Stimulated activated CD4-positive, alpha-beta T cell treated with anti-CD3 and anti-CD28 coated beads, Interleukin-4, amount 100 ng/mL, for 4 hours (primary cell): ENCODE measurements at regions not wholly inside any gene's neighbourhood (a gene's known extent, or its start where the extent isn't known, plus 50 kb on each side); places are given as distances from the start of the nearest gene placed in this dataset.
"Not testable (repeated sequence)": the region's sequence is repeated elsewhere in the genome, so short reads cannot be mapped to it uniquely, and the experiment has no call there.

Source experiments
- DNase-seq, 2 experiments: peaks; one replicate each; pipeline ENCODE4 v3.0.0-alpha.2; 2020

DNA sequence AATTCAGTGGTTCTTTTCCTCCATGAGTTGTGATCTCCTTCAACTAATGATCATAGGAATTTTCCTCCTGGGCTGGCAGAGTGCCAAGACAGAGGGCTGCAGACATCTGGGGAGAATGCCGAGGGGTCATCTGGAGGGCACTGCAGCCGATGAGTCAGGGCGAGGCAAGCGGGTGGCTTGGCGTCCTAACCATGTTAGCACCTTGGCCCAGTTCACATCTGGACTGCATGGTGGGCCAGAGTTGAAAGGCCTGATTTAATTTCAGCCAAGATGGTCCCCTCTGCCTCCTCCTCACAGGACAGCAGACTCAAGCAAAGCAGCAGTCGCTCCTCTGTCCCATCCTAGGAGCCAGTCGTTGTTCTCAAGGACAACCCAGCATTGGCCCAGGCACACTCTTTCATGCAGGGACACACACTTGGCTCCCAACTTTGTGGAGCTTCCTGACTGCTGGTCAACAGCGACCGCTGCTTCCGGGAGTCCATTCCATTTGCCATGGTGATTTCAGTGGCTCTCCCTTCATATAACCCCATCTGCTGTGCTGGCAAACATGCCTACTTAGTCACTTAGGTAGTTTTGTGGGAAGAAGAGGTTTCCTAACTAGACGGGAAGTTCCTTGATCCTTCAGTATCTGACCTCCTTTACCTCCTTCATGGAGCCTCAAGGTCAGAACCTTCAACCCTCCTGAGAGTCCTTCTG is 161.8 kb downstream of the TTC8 start:
- no peak for DNase-seq

- DNase-seq, result not testable (repeated sequence)
Observed at GRCh38 chr14:88986908-88987307, 162.5 kb downstream of the TTC8 start.

- no peak for DNase-seq
Observed at GRCh38 chr14:88987516-88987915, 163.1 kb downstream of the TTC8 start.

DNA sequence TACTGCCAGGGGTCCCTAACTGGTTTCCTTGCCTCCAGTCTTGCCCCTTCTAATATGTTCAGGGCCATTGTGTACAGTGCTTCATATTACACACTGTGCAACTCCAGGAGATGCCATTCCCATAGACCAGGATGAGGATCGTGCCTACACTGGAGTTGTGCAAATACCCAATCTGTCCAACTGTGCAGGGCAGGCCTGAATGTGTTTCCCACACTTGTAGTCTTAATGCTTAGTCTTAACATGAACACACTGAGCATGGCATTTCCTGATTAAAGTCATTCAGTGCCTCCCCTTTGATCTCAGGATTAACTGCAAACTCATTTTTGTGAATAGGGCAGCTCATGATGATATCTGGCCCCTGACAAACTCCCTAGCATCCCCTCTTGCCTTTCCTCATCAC is 165.5 kb downstream of the TTC8 start:
- no peak for DNase-seq

GRCh38 chr14:88990856-88991255 is 166.4 kb downstream of the TTC8 start:
- no peak for DNase-seq

DNA sequence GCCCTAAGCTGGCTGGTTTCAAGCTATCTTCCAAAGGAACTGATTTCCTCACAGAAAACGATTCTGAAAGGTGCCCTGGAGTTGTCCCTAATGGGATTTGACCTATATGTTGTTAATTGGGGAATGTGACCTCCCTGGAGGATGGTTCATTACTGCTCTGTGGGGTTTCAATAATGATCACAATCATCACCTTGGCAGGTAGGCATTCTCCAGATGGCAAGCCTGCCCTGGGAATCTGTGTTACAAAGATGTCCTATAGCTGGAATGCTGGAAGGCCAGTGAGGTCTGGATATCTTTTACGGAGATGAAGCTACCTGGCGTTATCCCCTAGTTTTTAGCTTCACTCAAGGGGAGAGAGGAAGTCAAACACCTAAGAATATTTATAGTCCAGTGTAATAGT is 167.6 kb downstream of the TTC8 start:
- DNase-seq, result no peak

- no peak for DNase-seq
Observed at GRCh38 chr14:88993946-88994345, 169.5 kb downstream of the TTC8 start.

DNA sequence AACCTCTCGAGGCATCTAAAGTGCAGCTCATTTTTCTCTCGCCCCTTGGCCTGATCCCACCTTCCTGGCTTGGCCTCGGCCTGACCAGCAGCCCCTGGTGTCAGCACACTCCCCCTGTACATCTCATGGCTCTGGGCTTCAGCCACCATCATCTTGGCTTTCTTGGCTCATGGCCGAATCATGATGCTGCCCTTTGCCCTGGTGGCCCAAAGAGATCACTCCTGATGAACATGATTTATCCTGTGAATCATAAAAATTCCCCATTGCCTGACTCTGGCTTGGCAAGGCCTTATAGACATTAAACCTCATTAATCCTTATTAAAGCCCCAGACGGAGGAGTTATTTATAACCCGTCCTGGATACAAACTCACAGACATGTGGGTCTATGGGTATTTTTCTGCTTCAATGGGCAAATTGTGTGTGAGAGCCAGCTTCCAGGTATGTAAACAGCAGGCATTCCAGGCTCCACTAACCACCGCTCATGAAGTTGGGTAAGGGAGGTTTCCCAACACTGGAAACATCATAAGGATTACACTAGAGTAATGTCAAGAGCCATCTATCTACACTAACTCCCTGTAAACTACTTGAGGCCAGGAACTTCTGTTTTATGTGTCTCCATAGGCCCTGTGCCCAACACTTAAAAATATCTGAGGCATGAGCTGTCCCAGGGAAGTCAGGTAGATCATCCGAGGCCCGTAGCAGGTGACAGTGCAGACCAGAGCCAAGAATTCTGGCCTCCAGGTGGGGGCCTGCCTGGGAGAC is 171.2 kb downstream of the TTC8 start:
- no peak for DNase-seq

GRCh38 chr14:88998027-88998426 is 173.6 kb downstream of the TTC8 start:
- DNase-seq, result no peak

GRCh38 chr14:88999137-88999536 is 174.7 kb downstream of the TTC8 start:
- DNase-seq, result no peak

DNA sequence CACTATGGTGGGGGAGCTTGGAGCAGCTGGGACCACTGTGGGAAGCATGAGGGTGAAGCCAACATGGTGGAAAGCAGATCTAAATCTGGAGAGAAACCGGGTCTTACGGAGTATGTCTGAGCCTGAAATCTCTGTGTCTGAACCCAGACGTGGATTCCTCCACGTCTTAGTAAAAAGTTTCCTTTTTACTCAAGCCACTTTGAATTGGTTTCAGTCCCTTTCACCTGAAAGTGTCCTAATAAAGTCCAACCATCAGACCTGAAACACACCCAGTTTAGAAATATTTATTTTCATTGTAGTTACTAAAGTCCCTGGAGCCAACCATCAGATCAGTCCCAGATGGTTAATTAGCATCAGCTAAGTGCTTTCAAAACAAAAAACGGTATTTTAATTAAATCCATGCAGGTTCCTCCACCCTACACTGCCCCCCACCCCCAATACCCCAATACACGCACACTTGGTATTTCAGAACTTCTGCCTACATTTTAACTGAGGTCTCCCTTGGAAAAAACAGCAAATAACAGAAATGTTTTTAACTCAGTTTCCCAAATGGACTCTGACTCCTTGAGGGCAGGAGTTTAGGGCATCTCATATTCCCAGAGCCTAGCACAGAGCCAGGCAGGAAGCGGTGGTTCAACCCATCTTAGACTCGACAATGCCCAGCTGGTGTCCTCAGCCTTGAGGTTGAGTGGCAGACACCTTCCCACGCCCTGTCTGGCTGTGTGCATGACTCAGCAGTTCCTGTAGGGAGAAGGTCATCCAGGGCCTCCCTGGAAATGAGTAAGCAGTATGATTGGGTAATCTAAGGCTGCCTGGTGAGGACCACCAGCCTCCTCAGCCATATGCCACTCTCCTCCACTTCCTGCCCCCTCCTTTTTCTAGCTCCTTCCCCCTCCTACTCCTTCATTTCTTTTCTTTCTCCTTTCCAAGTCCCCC is 175.8 kb downstream of the TTC8 start:
- DNase-seq, result peak in 1 of 2 experiments; percentile 10

DNA sequence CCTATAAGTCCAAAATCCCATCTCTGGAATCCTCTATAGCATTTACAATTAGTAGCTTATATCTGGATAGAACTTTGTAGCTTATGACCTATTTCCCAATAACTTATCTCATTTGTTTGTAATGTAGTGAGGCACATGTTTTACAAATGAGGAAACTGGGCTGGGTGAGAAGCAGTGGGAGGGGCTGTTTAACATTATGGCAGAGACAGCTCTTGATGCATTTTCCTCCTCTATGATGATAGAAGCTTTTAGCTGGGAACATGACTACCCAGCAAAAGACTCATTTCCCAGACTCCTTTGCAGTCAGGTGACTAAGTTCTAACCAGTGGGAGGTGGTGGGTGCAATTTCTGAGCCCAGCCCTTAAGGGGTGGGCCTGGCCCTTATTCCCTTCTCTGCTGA is 179.7 kb downstream of the TTC8 start:
- no peak for DNase-seq

DNA sequence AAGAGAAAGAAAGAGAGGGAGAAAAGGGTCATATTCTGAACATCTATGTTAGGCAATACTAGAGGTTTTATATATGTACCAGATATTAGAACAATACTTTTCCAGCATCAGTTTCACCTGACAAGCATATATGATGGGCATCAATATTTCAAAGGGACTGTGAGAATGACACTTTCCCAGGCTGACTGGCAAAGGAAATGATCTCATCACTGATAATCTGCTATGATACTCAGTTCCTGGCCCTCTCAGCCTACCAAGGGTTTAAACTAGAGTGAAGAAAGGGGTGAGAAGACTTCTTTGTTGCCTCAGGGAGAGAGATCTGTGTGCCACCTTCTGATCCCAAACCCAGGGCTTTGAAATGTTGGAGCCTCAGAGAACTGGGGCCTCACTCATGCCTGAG is 183.5 kb downstream of the TTC8 start:
- no peak for DNase-seq

- DNase-seq, result no peak
Observed at GRCh38 chr14:89011355-89012281, 187.2 kb downstream of the TTC8 start.

DNA sequence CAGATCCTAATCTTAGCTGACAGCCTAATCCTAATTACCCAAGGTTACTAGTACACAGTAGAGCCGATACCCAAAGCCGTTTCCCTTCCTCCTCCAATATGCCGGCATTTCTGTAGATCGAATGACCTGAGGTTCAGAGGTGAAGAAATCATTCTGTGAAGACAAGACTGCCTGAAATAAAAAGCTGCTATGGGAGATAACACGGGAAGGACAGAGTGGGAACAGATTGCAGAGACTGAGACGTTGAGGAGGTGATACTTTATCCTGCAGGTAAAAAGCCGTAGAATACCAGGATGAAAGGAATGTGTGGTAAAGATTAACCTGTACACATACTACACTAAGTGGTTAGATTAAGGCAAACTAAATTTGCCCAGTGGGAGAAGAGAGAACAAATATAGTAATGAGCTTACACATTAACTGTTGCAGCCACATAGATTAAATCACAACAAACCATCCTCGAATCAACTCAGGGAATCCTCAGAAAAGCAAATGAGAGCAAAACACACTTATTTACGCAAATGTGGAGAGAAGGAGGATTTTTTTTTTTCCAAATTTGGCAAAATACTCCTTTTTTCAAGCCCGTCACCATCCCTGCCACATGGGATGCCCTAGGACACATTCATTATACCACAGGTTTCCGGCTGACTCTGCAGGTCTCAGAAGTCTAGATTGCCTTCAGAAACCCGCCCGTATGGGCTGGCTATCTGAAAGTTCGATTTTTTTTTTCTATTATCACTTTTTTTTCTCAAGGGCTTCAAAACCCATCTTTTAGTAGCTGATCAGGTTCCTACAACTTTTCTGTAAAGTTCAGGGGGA is 188.0 kb downstream of the TTC8 start:
- DNase-seq, result no peak

DNA sequence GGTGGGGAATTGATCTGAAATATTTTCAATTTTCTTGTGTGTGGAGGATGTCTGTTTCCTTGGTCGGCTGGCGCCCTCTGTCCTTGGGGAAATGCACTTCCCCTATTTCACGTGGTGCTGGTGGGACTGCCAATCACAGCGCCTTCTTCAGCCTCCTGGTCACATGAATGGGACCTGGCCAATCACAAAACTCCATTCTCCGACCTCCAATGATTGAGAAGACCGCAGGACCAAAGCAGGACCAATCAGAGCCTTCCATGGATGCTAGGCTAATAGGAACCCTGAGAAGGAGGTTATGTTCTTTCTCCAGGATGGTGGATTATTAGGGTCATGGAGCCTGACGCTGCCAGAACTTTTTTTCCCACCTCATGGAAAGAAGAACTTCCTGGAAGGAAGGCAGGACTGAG is 188.7 kb downstream of the TTC8 start:
- peak in 1 of 2 experiments; percentile 6 for DNase-seq

DNA sequence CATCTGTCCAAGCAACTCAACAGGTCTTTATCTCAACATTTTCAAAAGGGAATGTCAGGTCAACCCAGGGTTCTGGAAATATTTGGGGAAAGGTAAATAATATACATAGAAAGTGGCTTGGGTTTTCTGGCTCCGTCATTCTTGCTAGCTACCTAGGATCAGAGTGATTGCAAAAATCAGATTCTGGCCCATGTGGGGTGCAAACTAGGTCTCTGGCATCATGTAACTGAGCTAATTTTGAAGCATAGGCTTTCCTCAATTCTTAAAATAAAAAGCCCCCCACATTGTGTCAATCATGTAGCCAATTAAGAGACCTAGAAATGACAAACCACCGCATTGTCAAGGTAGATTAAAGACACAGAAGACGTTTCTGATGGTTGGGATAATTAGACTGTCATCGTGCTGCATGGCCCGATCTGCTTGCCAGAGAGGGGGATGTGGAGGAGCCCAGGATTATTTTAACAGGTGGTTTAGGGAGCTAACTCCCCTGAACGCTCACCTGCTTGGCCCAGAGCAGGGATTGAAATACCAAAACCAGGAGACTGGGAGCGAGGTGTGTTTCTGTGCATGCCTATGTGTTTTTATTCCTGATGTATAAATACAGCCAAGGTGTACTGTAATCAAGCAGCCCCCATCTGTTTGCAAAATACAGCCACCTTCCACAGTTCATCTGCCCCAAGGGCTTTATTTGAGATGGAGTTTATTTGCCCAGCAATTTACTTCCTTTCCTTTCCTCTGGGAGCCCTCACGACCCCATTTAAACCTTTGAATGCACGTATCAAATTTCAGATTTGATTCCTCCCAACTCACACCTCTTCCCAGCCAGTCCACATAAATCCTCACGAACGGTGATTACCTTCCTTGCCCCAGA is 189.5 kb downstream of the TTC8 start:
- no peak for DNase-seq

DNA sequence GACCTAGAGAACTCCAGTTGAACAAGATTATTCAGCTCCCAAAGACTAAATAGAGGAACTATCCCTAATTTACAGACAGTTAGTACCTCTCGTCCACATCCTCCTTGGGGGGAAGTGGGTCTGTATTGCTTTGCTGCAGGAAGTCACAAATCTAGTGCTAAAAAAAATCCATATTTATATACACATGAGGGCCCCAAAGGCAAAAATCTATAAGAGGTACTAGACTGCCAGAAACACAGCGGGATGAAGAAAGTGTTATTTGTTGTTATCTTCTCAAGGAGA is 190.1 kb downstream of the TTC8 start:
- DNase-seq, result no peak

DNA sequence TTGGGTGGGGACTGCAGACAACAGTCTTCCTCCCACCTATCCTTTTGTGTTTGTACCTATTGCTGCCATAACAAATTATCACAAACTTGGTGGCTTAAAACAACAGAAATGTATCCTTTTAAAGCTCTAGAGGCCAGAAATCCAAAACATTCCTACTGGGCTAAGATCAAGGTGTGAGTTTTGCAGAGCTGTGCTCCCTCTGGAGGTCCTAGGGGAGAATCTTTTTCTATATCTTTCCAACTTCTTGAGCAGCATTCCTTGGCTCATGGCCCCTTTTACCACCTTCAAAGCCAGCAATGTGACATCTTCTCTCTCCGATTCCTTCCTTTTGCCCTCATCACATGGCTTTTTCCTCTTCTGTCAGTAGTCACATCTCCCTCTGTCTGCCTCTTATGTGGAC is 190.6 kb downstream of the TTC8 start:
- no peak for DNase-seq

- no peak for DNase-seq
Observed at GRCh38 chr14:89017417-89017816, 193.0 kb downstream of the TTC8 start.

GRCh38 chr14:89022274-89022673 is 197.8 kb downstream of the TTC8 start:
- no peak for DNase-seq
